ENCODE measurements at regions not wholly inside any gene's neighbourhood (a gene's known extent, or its start where the extent isn't known, plus 50 kb on each side); places are given as distances from the start of the nearest gene placed in this dataset.

GRCh38 chr1:31510853-31511789 is 65.2 kb upstream of the TINAGL1 start:
- Histone ChIP-seq H3K27me3 (no peaks in the 10 kb centered on the region), H3K9me3 (replicated peaks in 1 of 3) (no peaks in the 10 kb centered on the region), H3K4me3 (no peak overlapping the region), H3K36me3 (replicated peaks in 1 of 2) (no peaks in the 10 kb centered on the region), H3K4me1 (replicated peaks in 1 of 2) (peaks cover 0 to 3% of the 10 kb centered on the region in 2 donors), H3K27ac (no peak overlapping the region)
- peak in 6 of 7 donors; percentile 23 to 63 (median 44) for DNase-seq
- intact Hi-C loops (cut with DNase I), result no loop called here
- TF ChIP-seq POLR2A (IDR thresholded peaks at IDR 0.05) (no peak), CTCF (IDR thresholded peaks at IDR 0.05) (no peak)
- 66 to 85% (median 77%) methylated on average over 6 to 8 of the region's 8 CpGs for WGBS, 4 donors

GRCh38 chr1:31511848-31512615 is 64.3 kb upstream of the TINAGL1 start:
- intact Hi-C loops (cut with DNase I), result no loop called here
- no peak for TF ChIP-seq CTCF (IDR thresholded peaks at IDR 0.05)
- TF ChIP-seq POLR2A (IDR thresholded peaks at IDR 0.05), result no peak
- no peaks in the 10 kb centered on the region for H3K9me3 ChIP-seq (replicated peaks in 1 of 3)
- no peak for DNase-seq
- H3K4me3 ChIP-seq, result no peak overlapping the region
- H3K27ac ChIP-seq, result no peak overlapping the region
- WGBS, 4 donors, result 63 to 70% (median 67%) methylated on average over 8 of the region's 8 CpGs
- H3K36me3 ChIP-seq (replicated peaks in 1 of 2), result no peaks in the 10 kb centered on the region
- peaks cover 0 to 3% of the 10 kb centered on the region in 2 donors for H3K4me1 ChIP-seq (replicated peaks in 1 of 2)
- no peaks in the 10 kb centered on the region for H3K27me3 ChIP-seq

GRCh38 chr1:31514117-31514516 is 62.2 kb upstream of the TINAGL1 start:
- intact Hi-C loops (cut with DNase I), result no loop called here
- H3K27ac ChIP-seq, result no peak overlapping the region
- DNase-seq, result no peak
- H3K9me3 ChIP-seq (replicated peaks in 1 of 3), result no peaks in the 10 kb centered on the region
- no peak overlapping the region for H3K4me3 ChIP-seq
- peaks cover 0 to 3% of the 10 kb centered on the region in 2 donors for H3K4me1 ChIP-seq (replicated peaks in 1 of 2)
- no peaks in the 10 kb centered on the region for H3K36me3 ChIP-seq (replicated peaks in 1 of 2)
- TF ChIP-seq POLR2A (IDR thresholded peaks at IDR 0.05) (no peak), CTCF (IDR thresholded peaks at IDR 0.05) (no peak)
- 71 to 100% (median 93%) methylated on average over 1 to 5 of the region's 5 CpGs for WGBS, 4 donors
- H3K27me3 ChIP-seq, result no peaks in the 10 kb centered on the region

GRCh38 chr1:31515056-31515775 is 61.1 kb upstream of the TINAGL1 start:
- intact Hi-C loops (cut with DNase I), result no loop called here
- Histone ChIP-seq H3K4me3 (no peak overlapping the region), H3K4me1 (replicated peaks in 1 of 2) (peaks cover 0 to 3% of the 10 kb centered on the region in 2 donors), H3K27me3 (no peaks in the 10 kb centered on the region), H3K36me3 (replicated peaks in 1 of 2) (no peaks in the 10 kb centered on the region), H3K9me3 (replicated peaks in 1 of 3) (no peaks in the 10 kb centered on the region), H3K27ac (peak overlapping the region in 1 of 5 donors; percentile 16)
- peak in 3 of 7 donors; percentile 24 to 39 (median 31) for DNase-seq
- no peak for TF ChIP-seq POLR2A (IDR thresholded peaks at IDR 0.05)
- TF ChIP-seq CTCF (IDR thresholded peaks at IDR 0.05), result no peak
- WGBS, 4 donors, result 52 to 70% (median 54%) methylated on average over 7 of the region's 7 CpGs
